H1 (cell line): ENCODE measurements at regions not wholly inside any gene's neighbourhood (a gene's known extent, or its start where the extent isn't known, plus 50 kb on each side); places are given as distances from the start of the nearest gene placed in this dataset.

Experiments used
- CTCF ChIA-PET: fragments of 300-600 bp; sonication (Branson Sonifier 250); formaldehyde crosslinking; loops from one replicate; lab custom pipeline; 2021; ENCODE audit not compliant: partially characterized antibody; lab: Charles Lee
- POLR2A ChIA-PET: fragments of 300-600 bp; sonication (Branson Sonifier 250); formaldehyde crosslinking; loops from one replicate; lab custom pipeline; 2021; ENCODE audit warnings: inconsistent platforms; ENCODE audit not compliant: partially characterized antibody; lab: Charles Lee
- DNase-seq, 2 experiments: peaks; one replicate each; pipeline versions ENCODE4 v3.0.0 to v3.0.0-alpha.2; 2010 to 2022; ENCODE audit warnings: low spot score in 2 of 2, low read depth in 1 of 2, mixed read lengths in 1 of 2
- FAIRE-seq: peaks from 2 replicates; lab custom pipeline; 2011; peaks lifted over from hg19 to GRCh38; lab: Jason Lieb, UNC
- H2AFZ ChIP-seq: 2 replicates; pipeline ENCODE4 v1.8.1; 2012; ENCODE audit warnings: low read length, inconsistent platforms
- H2AK5ac ChIP-seq: 2 replicates; pipeline ENCODE4 v1.6.1; 2013; ENCODE audit warnings: low read depth, low read length
- H2BK120ac ChIP-seq: replicated peaks from 2 replicates; pipeline ENCODE3; 2013; ENCODE audit warnings: low read depth, low read length, inconsistent platforms
- H2BK12ac ChIP-seq: 2 replicates; pipeline ENCODE4 v1.6.1; 2013; ENCODE audit warnings: low read depth, low read length
- H2BK15ac ChIP-seq: 2 replicates; pipeline ENCODE4 v1.6.1; 2013; ENCODE audit warnings: low read length
- H2BK20ac ChIP-seq: 2 replicates; pipeline ENCODE4 v1.6.1; 2013; ENCODE audit warnings: low read length
- H2BK5ac ChIP-seq: 2 replicates; pipeline ENCODE4 v1.6.1; 2013; ENCODE audit warnings: low read depth, low read length
- H3K14ac ChIP-seq: 2 replicates; pipeline ENCODE4 v1.6.1; 2013; ENCODE audit warnings: inconsistent platforms; ENCODE audit not compliant: insufficient read length
- H3K18ac ChIP-seq: 2 replicates; pipeline ENCODE4 v1.6.1; 2013; ENCODE audit warnings: low read length; ENCODE audit errors: extremely low read depth
- H3K23ac ChIP-seq: 2 replicates; pipeline ENCODE4 v1.6.1; 2013; ENCODE audit warnings: inconsistent platforms; ENCODE audit not compliant: insufficient read length
- H3K23me2 ChIP-seq: 2 replicates; pipeline ENCODE4 v1.6.1; 2013; ENCODE audit warnings: low read depth, low read length
- H3K27ac ChIP-seq: 2 replicates; pipeline ENCODE4 v1.6.1; 2011; ENCODE audit warnings: low read depth, low read length, inconsistent platforms
- H3K27me3 ChIP-seq, 4 experiments: replicated peaks in 1 of 4; 1 replicate in 1 of 4; 2 replicates in 3 of 4; pipeline versions ENCODE4 v1.6.1 to v1.8.1; 2011 to 2013; ENCODE audit warnings: low read length in 3 of 4, mild to moderate bottlenecking in 3 of 4, inconsistent platforms in 2 of 4, mixed read lengths in 2 of 4, moderate library complexity in 1 of 4; ENCODE audit not compliant: control insufficient read depth in 3 of 4, insufficient read depth in 3 of 4; ENCODE audit errors: extremely low read depth in 1 of 4
- H3K36me3 ChIP-seq, 4 experiments: 2 replicates each; pipeline versions ENCODE4 v1.6.1 to v1.8.1; 2011 to 2013; ENCODE audit warnings: mild to moderate bottlenecking in 4 of 4, low read length in 3 of 4, moderate library complexity in 2 of 4, control low read depth in 1 of 4, inconsistent platforms in 1 of 4; ENCODE audit not compliant: insufficient read depth in 4 of 4, control insufficient read depth in 2 of 4
- H3K4ac ChIP-seq: replicated peaks from 2 replicates; pipeline ENCODE3; 2013; ENCODE audit warnings: low read length, low read depth, mixed read lengths, inconsistent platforms; ENCODE audit not compliant: insufficient read length
- H3K4me1 ChIP-seq, 4 experiments: replicated peaks in 1 of 4; 1 replicate in 1 of 4; 2 replicates in 3 of 4; pipeline versions ENCODE4 v1.6.1 to v1.8.1; 2011 to 2013; ENCODE audit warnings: low read length in 3 of 4, inconsistent platforms in 2 of 4, mixed read lengths in 1 of 4; ENCODE audit not compliant: insufficient read depth in 4 of 4, control insufficient read depth in 3 of 4
- H3K4me2 ChIP-seq, 2 experiments: 2 replicates each; pipeline versions ENCODE4 v1.6.1 to v1.8.1; 2011 to 2013; ENCODE audit warnings: low read depth in 2 of 2, low read length in 2 of 2, control low read depth in 1 of 2, inconsistent platforms in 1 of 2, mild to moderate bottlenecking in 1 of 2; ENCODE audit not compliant: insufficient read depth in 1 of 2
- H3K4me3 ChIP-seq, 4 experiments: fragments of 200-600, 300-600 bp in 1 of 4; sonication (generic), shearing (Covaris generic), sonication (Bioruptor Twin) in 1 of 4; 2 replicates each; pipeline versions ENCODE4 v1.5.1 to v1.8.1; 2011 to 2016; ENCODE audit warnings: low read length in 4 of 4, low read depth in 3 of 4, control low read depth in 2 of 4, inconsistent platforms in 2 of 4, mild to moderate bottlenecking in 2 of 4, mixed read lengths in 1 of 4, moderate library complexity in 1 of 4; ENCODE audit not compliant: insufficient read depth in 2 of 4; ENCODE audit errors: extremely low read depth in 1 of 4
- H3K56ac ChIP-seq: replicated peaks from 2 replicates; pipeline ENCODE3; 2013; ENCODE audit warnings: low read depth, mild to moderate bottlenecking, mixed read lengths, low read length, inconsistent platforms; ENCODE audit not compliant: insufficient read length
- H3K79me1 ChIP-seq: 2 replicates; pipeline ENCODE4 v1.6.1; 2013; ENCODE audit warnings: low read depth, low read length, control low read depth
- H3K79me2 ChIP-seq, 2 experiments: 2 replicates each; pipeline versions ENCODE4 v1.6.1 to v1.8.1; 2012 to 2013; ENCODE audit warnings: low read length in 2 of 2, mild to moderate bottlenecking in 2 of 2, inconsistent platforms in 1 of 2; ENCODE audit not compliant: insufficient read depth in 2 of 2, control insufficient read depth in 1 of 2
- H3K9ac ChIP-seq, 4 experiments: replicated peaks in 1 of 4; 1 replicate in 1 of 4; 2 replicates in 3 of 4; pipeline versions ENCODE4 v1.6.1 to v1.8.1; 2011 to 2013; ENCODE audit warnings: low read depth in 3 of 4, low read length in 3 of 4, control low read depth in 2 of 4, mild to moderate bottlenecking in 2 of 4, moderate library complexity in 2 of 4, inconsistent platforms in 1 of 4; ENCODE audit errors: extremely low read depth in 1 of 4
- H3K9me3 ChIP-seq, 2 experiments: 2 replicates each; pipeline versions ENCODE4 v1.6.1 to v1.8.1; 2012 to 2013; ENCODE audit warnings: mild to moderate bottlenecking in 2 of 2, moderate library complexity in 2 of 2, control low read depth in 1 of 2, inconsistent platforms in 1 of 2, low read depth in 1 of 2, low read length in 1 of 2, mixed read lengths in 1 of 2; ENCODE audit not compliant: insufficient read depth in 2 of 2
- H4K20me1 ChIP-seq, 2 experiments: replicated peaks in 1 of 2; 2 replicates each; pipeline versions ENCODE3 to v1.8.1; 2011 to 2013; ENCODE audit warnings: inconsistent platforms in 2 of 2, low read length in 2 of 2, mild to moderate bottlenecking in 1 of 2; ENCODE audit not compliant: insufficient read depth in 2 of 2, control insufficient read depth in 1 of 2
- H4K5ac ChIP-seq: 2 replicates; pipeline ENCODE4 v1.6.1; 2013; ENCODE audit warnings: low read length, low read depth, mixed read lengths, inconsistent platforms; ENCODE audit not compliant: insufficient read length
- H4K8ac ChIP-seq: 2 replicates; pipeline ENCODE4 v1.8.0; 2013; ENCODE audit warnings: mild to moderate bottlenecking, moderate library complexity, low read length, inconsistent platforms; ENCODE audit not compliant: insufficient read depth; ENCODE audit errors: extremely low read depth
- H4K91ac ChIP-seq: replicated peaks from 2 replicates; pipeline ENCODE3; 2013; ENCODE audit warnings: low read length, mixed read lengths, inconsistent platforms; ENCODE audit not compliant: insufficient read length
- ASH2L ChIP-seq: fragments of 200-600, 300-600 bp; sonication (generic); IDR thresholded peaks from one replicate; pipeline ENCODE4 v1.7.1; 2017; ENCODE audit warnings: low read length
- CBX8 ChIP-seq: fragments of 300-800, 300-1000 bp; sonication (generic); IDR thresholded peaks from 2 replicates; pipeline ENCODE4 v1.7.1; 2016; ENCODE audit warnings: low read depth, low read length, borderline replicate concordance
- CHD1 ChIP-seq: IDR thresholded peaks from 2 replicates; pipeline ENCODE4 v1.6.1; 2012; ENCODE audit warnings: low read depth, low read length, improper control_type of control experiment
- E2F6 ChIP-seq: IDR thresholded peaks from 2 replicates; pipeline ENCODE4 v1.6.1; 2012; ENCODE audit warnings: inconsistent platforms
- JUND ChIP-seq: IDR thresholded peaks from 2 replicates; pipeline ENCODE4 v1.6.1; 2011; ENCODE audit warnings: mild to moderate bottlenecking, improper control_type of control experiment, low read length
- KDM1A ChIP-seq: fragments of 200-600, 300-600 bp; sonication (generic); IDR thresholded peaks from 2 replicates; pipeline ENCODE4 v1.7.1; 2016; ENCODE audit warnings: mild to moderate bottlenecking, low read length, borderline replicate concordance
- KDM5A ChIP-seq: fragments of 200-600 bp; IDR thresholded peaks from 2 replicates; pipeline ENCODE4 v1.7.1; 2012; ENCODE audit warnings: mild to moderate bottlenecking, low read length, inconsistent platforms, mixed read lengths
- RNF2 ChIP-seq: fragments of 200-900, 300-1000 bp; sonication (generic); IDR thresholded peaks from 2 replicates; pipeline ENCODE4 v1.7.1; 2016; ENCODE audit warnings: borderline replicate concordance, low read depth, mild to moderate bottlenecking, antibody characterized with exemption, low read length; ENCODE audit not compliant: poor library complexity, severe bottlenecking; ENCODE audit errors: missing control alignments
- SP2 ChIP-seq: IDR thresholded peaks from 2 replicates; pipeline ENCODE4 v1.6.1; 2012; ENCODE audit warnings: mild to moderate bottlenecking, low read length, inconsistent platforms
- TBP ChIP-seq: IDR thresholded peaks from 2 replicates; pipeline ENCODE4 v1.6.1; 2011; ENCODE audit warnings: low read depth, low read length, improper control_type of control experiment
- USF2 ChIP-seq: IDR thresholded peaks from 2 replicates; pipeline ENCODE4 v1.6.1; 2011; ENCODE audit warnings: low read length, improper control_type of control experiment
- YY1 ChIP-seq: IDR thresholded peaks from 2 replicates; pipeline ENCODE4 v1.6.1; 2011; ENCODE audit warnings: low read depth, mild to moderate bottlenecking, low read length
- ZNF274 ChIP-seq: IDR thresholded peaks from 2 replicates; pipeline ENCODE4 v1.7.0; 2012; ENCODE audit warnings: low read length, borderline replicate concordance; ENCODE audit errors: extremely low read depth
- WGBS, 2 experiments: shearing (Covaris generic) in 1 of 2; methylation state at CpG; one replicate each; pipeline versions ENCODE4 v1.1.6 to v1.1.7; 2013 to 2015; ENCODE audit warnings: low lambda C conversion rate in 2 of 2, mixed read lengths in 2 of 2, inconsistent platforms in 1 of 2, low coverage in 1 of 2, missing lambda C conversion rate in 1 of 2; ENCODE audit not compliant: insufficient replicate concordance in 2 of 2, insufficient coverage in 1 of 2, insufficient read length in 1 of 2; ENCODE audit errors: extremely low coverage in 1 of 2, missing lambda C conversion rate in 1 of 2; 5-methylcytosine and 5-hydroxymethylcytosine counted together

GRCh38 chr18:77872166-77872565 lies 622.5 kb downstream of the GALR1 start:
- 95% methylated on average over 8 of the region's 8 CpGs; no CpG with 5 or more reads in 1 of the 2 experiments for WGBS, 2 experiments
- no peak for FAIRE-seq
- TF ChIP-seq KDM1A = no peak
- no peak for TF ChIP-seq USF2
- no peak for TF ChIP-seq E2F6
- no peak for TF ChIP-seq RNF2
- TF ChIP-seq TBP = no peak
- TF ChIP-seq YY1 = no peak
- TF ChIP-seq KDM5A = no peak
- TF ChIP-seq SP2 = no peak
- TF ChIP-seq ASH2L = no peak
- TF ChIP-seq CBX8 = no peak
- no peak for TF ChIP-seq ZNF274
- TF ChIP-seq CHD1 = no peak
- TF ChIP-seq JUND = no peak

More at GRCh38 chr18:77872166-77872565, 622.5 kb downstream of the GALR1 start:
- Histone ChIP-seq H3K9ac (no peak overlapping the region), H4K5ac (no peak overlapping the region), H2BK120ac (no peak overlapping the region), H4K8ac (no peak overlapping the region), H3K4me2 (no peak overlapping the region), H3K23ac (no peak overlapping the region), H3K18ac (no peak overlapping the region), H3K4me1 (no peaks in the 10 kb centered on the region), H2BK20ac (no peak overlapping the region), H3K36me3 (no peaks in the 10 kb centered on the region), H2AK5ac (no peak overlapping the region), H3K27ac (no peak overlapping the region), H3K56ac (no peak overlapping the region), H2AFZ (no peak overlapping the region), H2BK5ac (no peak overlapping the region), H2BK12ac (no peak overlapping the region), H3K4ac (no peak overlapping the region), H4K20me1 (no peaks in the 10 kb centered on the region), H3K23me2 (no peaks in the 10 kb centered on the region), H3K79me2 (no peaks in the 10 kb centered on the region), H3K4me3 (no peak overlapping the region), H2BK15ac (no peak overlapping the region), H3K9me3 (no peaks in the 10 kb centered on the region), H3K14ac (no peak overlapping the region), H3K27me3 (no peaks in the 10 kb centered on the region), H4K91ac (no peak overlapping the region), H3K79me1 (no peaks in the 10 kb centered on the region)
- DNase-seq = no peak
- ChIA-PET POLR2A (no interaction called here), CTCF (interaction anchor here (0.8 kb wide), 1 partner anchor 123 kb away, joined by 3 read pairs; no protein-coding TSS in a partner anchor)
